ENCODE measurements at regions not wholly inside any gene's neighbourhood (a gene's known extent, or its start where the extent isn't known, plus 50 kb on each side); places are given as distances from the start of the nearest gene placed in this dataset.

DNA sequence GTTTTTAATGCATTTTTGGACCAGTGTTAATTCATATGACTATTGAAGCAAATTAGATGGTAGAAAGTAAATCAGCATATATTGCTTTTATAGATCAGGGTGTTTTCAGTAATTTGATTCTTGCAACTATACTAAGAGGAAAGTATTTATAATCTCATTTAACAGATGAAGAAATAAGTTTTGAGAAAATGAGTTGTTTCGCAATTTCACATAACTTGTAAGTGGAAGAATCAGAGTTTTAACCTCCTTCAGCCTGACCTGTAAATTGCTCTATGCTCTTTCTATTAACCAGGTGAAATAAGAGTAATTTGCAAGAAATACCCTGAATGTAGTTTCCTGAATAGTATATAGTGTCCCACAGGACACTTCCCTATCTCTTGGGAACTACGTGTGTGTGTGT, 1106.8 kb upstream of the RAG2 start:
- TF ChIP-seq CTCF (IDR thresholded peaks at IDR 0.05 in 2 of 3, conservative IDR thresholded peaks at IDR 0.05 in 1 of 3; ENCODE audit: borderline replicate concordance in 1 of 3, insufficient read depth in 1 of 3, low read depth in 2 of 3, low read length in 2 of 3), result no peak
- TF ChIP-seq RAD21 (IDR thresholded peaks at IDR 0.05; ENCODE audit: low read depth), result no peak
- TF ChIP-seq TCF7L2 (IDR thresholded peaks at IDR 0.05; ENCODE audit: borderline replicate concordance, extremely low read depth, insufficient read depth, insufficient read length), result no peak
- no peak for TF ChIP-seq POLR2AphosphoS5 (IDR thresholded peaks at IDR 0.05; ENCODE audit: low read depth, low read length)
- TF ChIP-seq ZBTB33 (IDR thresholded peaks at IDR 0.05; ENCODE audit: extremely low read depth, insufficient replicate concordance, low read length), result no peak
- TF ChIP-seq SIN3A (IDR thresholded peaks at IDR 0.05; ENCODE audit: low read depth), result no peak
- TF ChIP-seq REST (IDR thresholded peaks at IDR 0.05; ENCODE audit: low read depth), result no peak
- no peak for TF ChIP-seq EZH2phosphoT487 (IDR thresholded peaks at IDR 0.05; ENCODE audit: borderline replicate concordance)
- TF ChIP-seq POLR2A (IDR thresholded peaks at IDR 0.05; ENCODE audit: borderline replicate concordance, extremely low read depth, insufficient read depth, insufficient read length), result no peak
- TF ChIP-seq, protein P1, sequence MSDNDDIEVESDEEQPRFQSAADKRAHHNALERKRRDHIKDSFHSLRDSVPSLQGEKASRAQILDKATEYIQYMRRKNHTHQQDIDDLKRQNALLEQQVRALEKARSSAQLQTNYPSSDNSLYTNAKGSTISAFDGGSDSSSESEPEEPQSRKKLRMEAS (IDR thresholded peaks at IDR 0.05), result no peak
- no peak for TF ChIP-seq EZH2 (IDR thresholded peaks at IDR 0.05)
- no peak for TF ChIP-seq SRF (IDR thresholded peaks at IDR 0.05; ENCODE audit: low read depth)
- no peak for TF ChIP-seq SP1 (IDR thresholded peaks at IDR 0.05; ENCODE audit: low read depth)
